HG03442 (cell line): ENCODE measurements at regions not wholly inside any gene's neighbourhood (a gene's known extent, or its start where the extent isn't known, plus 50 kb on each side); places are given as distances from the start of the nearest gene placed in this dataset.
"Not testable (repeated sequence)": the region's sequence is repeated elsewhere in the genome, so short reads cannot be mapped to it uniquely, and the experiment has no call there.

ENCODE experiments used
- ATAC-seq: cut with Tn5 transposase; IDR thresholded peaks from one replicate; pipeline ENCODE4 v1.9.1; 2021; ENCODE audit warnings: mild to moderate bottlenecking, moderate library complexity; ENCODE audit not compliant: unreplicated experiment

GRCh38 chr10:8278099-8278498, 223.6 kb downstream of the GATA3 start:
- no peak for ATAC-seq

- ATAC-seq: no peak
Observed at GRCh38 chr10:8279598-8279997, 225.1 kb downstream of the GATA3 start.

GRCh38 chr10:8280946-8281345, 226.5 kb downstream of the GATA3 start:
- ATAC-seq: no peak

GRCh38 chr10:8282340-8282739, 227.9 kb downstream of the GATA3 start:
- no peak for ATAC-seq

GRCh38 chr10:8283166-8283905, 228.8 kb downstream of the GATA3 start:
- no peak for ATAC-seq

GRCh38 chr10:8283986-8284385, 229.5 kb downstream of the GATA3 start:
- ATAC-seq: no peak

- ATAC-seq: not testable (repeated sequence)
Observed at GRCh38 chr10:8285970-8286369, 231.5 kb downstream of the GATA3 start.

- ATAC-seq: no peak
Observed at GRCh38 chr10:8288600-8288999, 234.1 kb downstream of the GATA3 start.

- ATAC-seq: no peak
Observed at GRCh38 chr10:8289186-8289924, 234.9 kb downstream of the GATA3 start.

GRCh38 chr10:8294779-8295178, 240.3 kb downstream of the GATA3 start:
- ATAC-seq: no peak

- no peak for ATAC-seq
Observed at GRCh38 chr10:8295311-8295710, 240.8 kb downstream of the GATA3 start.

GRCh38 chr10:8296090-8296733, 241.7 kb downstream of the GATA3 start:
- ATAC-seq: no peak

- ATAC-seq: no peak
Observed at GRCh38 chr10:8296734-8297101, 242.2 kb downstream of the GATA3 start.

GRCh38 chr10:8297107-8297506, 242.6 kb downstream of the GATA3 start:
- no peak for ATAC-seq

- ATAC-seq: no peak
Observed at GRCh38 chr10:8297959-8298358, 243.5 kb downstream of the GATA3 start.

GRCh38 chr10:8298896-8299570, 244.5 kb downstream of the GATA3 start:
- ATAC-seq: no peak

GRCh38 chr10:8300925-8301324, 246.4 kb downstream of the GATA3 start:
- no peak for ATAC-seq

- ATAC-seq: no peak
Observed at GRCh38 chr10:8301333-8301732, 246.8 kb downstream of the GATA3 start.

- ATAC-seq: no peak
Observed at GRCh38 chr10:8301831-8302230, 247.3 kb downstream of the GATA3 start.

- no peak for ATAC-seq
Observed at GRCh38 chr10:8302565-8302964, 248.1 kb downstream of the GATA3 start.

GRCh38 chr10:8304861-8305260, 250.4 kb downstream of the GATA3 start:
- ATAC-seq: no peak
